GM12872 (cell line): ENCODE measurements at regions not wholly inside any gene's neighbourhood (a gene's known extent, or its start where the extent isn't known, plus 50 kb on each side); places are given as distances from the start of the nearest gene placed in this dataset.

ENCODE experiments used
- CTCF ChIP-seq: IDR thresholded peaks from 3 replicates; pipeline ENCODE4 v1.5.1; 2011; ENCODE audit warnings: low read depth, mild to moderate bottlenecking, low read length, moderate library complexity; ENCODE audit not compliant: insufficient read depth

- no peak for TF ChIP-seq CTCF
Observed at GRCh38 chr1:244220410-244220809, 169.3 kb downstream of the ZBTB18 start.

- no peak for TF ChIP-seq CTCF
Observed at GRCh38 chr1:244221991-244222390, 170.9 kb downstream of the ZBTB18 start.

- no peak for TF ChIP-seq CTCF
Observed at GRCh38 chr1:244224487-244225430, 173.7 kb downstream of the ZBTB18 start.

- TF ChIP-seq CTCF: no peak
Observed at GRCh38 chr1:244226435-244226834, 175.4 kb downstream of the ZBTB18 start.

GRCh38 chr1:244230470-244230869 lies 179.4 kb downstream of the ZBTB18 start:
- no peak for TF ChIP-seq CTCF

- TF ChIP-seq CTCF: no peak
Observed at GRCh38 chr1:244231193-244231571, 180.1 kb downstream of the ZBTB18 start.

- TF ChIP-seq CTCF: no peak
Observed at GRCh38 chr1:244231572-244232315, 180.7 kb downstream of the ZBTB18 start.
